H1 (cell line): ENCODE measurements at regions not wholly inside any gene's neighbourhood (a gene's known extent, or its start where the extent isn't known, plus 50 kb on each side); places are given as distances from the start of the nearest gene placed in this dataset.

Experiments
- ATF3 ChIP-seq: IDR thresholded peaks from 2 replicates; pipeline ENCODE4 v1.6.1; 2011; ENCODE audit warnings: low read depth, mild to moderate bottlenecking, low read length; ENCODE audit not compliant: insufficient read depth
- BCL11A ChIP-seq, 2 experiments: IDR thresholded peaks; one replicate each; pipeline ENCODE4 v1.6.1; 2011; ENCODE audit warnings: low read depth in 2 of 2, low read length in 2 of 2, mild to moderate bottlenecking in 2 of 2
- EZH2 ChIP-seq: fragments of 200-600 bp; sonication (generic); IDR thresholded peaks from 2 replicates; pipeline ENCODE4 v1.7.1; 2012; ENCODE audit warnings: low read depth, mild to moderate bottlenecking, moderate library complexity, low read length, inconsistent platforms; ENCODE audit not compliant: severe bottlenecking
- RFX5 ChIP-seq: IDR thresholded peaks from 2 replicates; pipeline ENCODE4 v1.6.1; 2011; ENCODE audit warnings: low read depth, low read length, improper control_type of control experiment, borderline replicate concordance
- SIX5 ChIP-seq: IDR thresholded peaks from 2 replicates; pipeline ENCODE4 v1.6.1; 2011; ENCODE audit warnings: mild to moderate bottlenecking, low read depth, low read length
- ZNF274 ChIP-seq: IDR thresholded peaks from 2 replicates; pipeline ENCODE4 v1.7.0; 2012; ENCODE audit warnings: low read length, borderline replicate concordance; ENCODE audit errors: extremely low read depth

- no peak for TF ChIP-seq ATF3
- TF ChIP-seq ZNF274 = no peak
- TF ChIP-seq RFX5 = no peak
- no peak for TF ChIP-seq BCL11A (IDR thresholded peaks at IDR 0.05; ENCODE audit: low read depth in 2 of 2, low read length in 2 of 2)
- TF ChIP-seq EZH2 = no peak
- TF ChIP-seq SIX5 = no peak
Observed at GRCh38 chr6:101281266-101281665, 112.2 kb upstream of the GRIK2 start (continued).
